K562 (cell line): ENCODE measurements at regions not wholly inside any gene's neighbourhood (a gene's known extent, or its start where the extent isn't known, plus 50 kb on each side); places are given as distances from the start of the nearest gene placed in this dataset.

Source experiments
- CREB1 ChIP-seq, 2 experiments: sonication (generic) in 1 of 2; formaldehyde crosslinking in 1 of 2; IDR thresholded peaks; 2 replicates each; pipeline versions ENCODE4 v1.6.1 to v1.8.0; 2012 to 2022; ENCODE audit warnings: inconsistent platforms in 1 of 2, mild to moderate bottlenecking in 1 of 2, missing genetic modification reagents in 1 of 2, moderate library complexity in 1 of 2
- CTCF ChIP-seq, 3 experiments: IDR thresholded peaks in 2 of 3; conservative IDR thresholded peaks in 1 of 3; 2 replicates each; pipeline ENCODE4 v1.5.1; 2011 to 2012; ENCODE audit warnings: low read length in 3 of 3, mild to moderate bottlenecking in 3 of 3, control low read depth in 2 of 3, improper control_type of control experiment in 1 of 3, inconsistent platforms in 1 of 3, low read depth in 1 of 3, mixed read lengths in 1 of 3, moderate library complexity in 1 of 3; ENCODE audit not compliant: insufficient read depth in 2 of 3
- ERF ChIP-seq: fragments of 450-650 bp; formaldehyde crosslinking; IDR thresholded peaks from 2 replicates; pipeline ENCODE4 v1.4.0; 2020; ENCODE audit warnings: mild to moderate bottlenecking, mixed read lengths
- FOXJ3 ChIP-seq: sonication (generic); formaldehyde crosslinking; IDR thresholded peaks from 2 replicates; pipeline ENCODE4 v1.4.0; 2020; ENCODE audit warnings: mild to moderate bottlenecking, missing genetic modification reagents
- FOXM1 ChIP-seq, 2 experiments: fragments of 450-650 bp in 1 of 2; sonication (generic) in 1 of 2; formaldehyde crosslinking in 1 of 2; IDR thresholded peaks; 2 replicates each; pipeline versions ENCODE4 v1.6.1 to v1.9.0; 2017 to 2022; ENCODE audit warnings: low read depth in 2 of 2, mild to moderate bottlenecking in 2 of 2, missing genetic modification reagents in 1 of 2, moderate library complexity in 1 of 2
- HNRNPLL ChIP-seq: fragments of 200-400 bp; formaldehyde crosslinking; IDR thresholded peaks from 2 replicates; pipeline ENCODE4 v1.6.1; 2017; ENCODE audit warnings: low read length, low read depth, mild to moderate bottlenecking; ENCODE audit not compliant: poor library complexity, severe bottlenecking
- JUND ChIP-seq, 2 experiments: IDR thresholded peaks; 2 replicates in 1 of 2; 3 replicates in 1 of 2; pipeline ENCODE4 v1.6.1; 2011; ENCODE audit warnings: borderline replicate concordance in 2 of 2, low read depth in 2 of 2, low read length in 2 of 2, improper control_type of control experiment in 1 of 2, missing biosample characterization in 1 of 2, missing genetic modification characterization in 1 of 2, missing genetic modification reagents in 1 of 2
- MAFK ChIP-seq: IDR thresholded peaks from 2 replicates; pipeline ENCODE4 v1.6.1; 2011; ENCODE audit warnings: low read length, improper control_type of control experiment
- NFATC3 ChIP-seq: fragments of 450-650 bp; IDR thresholded peaks from 2 replicates; pipeline ENCODE4 v1.6.1; 2017; ENCODE audit warnings: mild to moderate bottlenecking
- POU5F1 ChIP-seq: fragments of 150-350 bp; IDR thresholded peaks from 2 replicates; pipeline ENCODE4 v1.6.1; 2014; ENCODE audit warnings: borderline replicate concordance, low read length, low read depth, mild to moderate bottlenecking; ENCODE audit not compliant: partially characterized antibody
- PTRF ChIP-seq: fragments of 450-650 bp; IDR thresholded peaks from 2 replicates; pipeline ENCODE4 v1.6.1; 2016; ENCODE audit warnings: mild to moderate bottlenecking, missing genetic modification characterization, missing compliant biosample characterization
- REST ChIP-seq, 2 experiments: fragments of 450-650 bp; formaldehyde crosslinking in 1 of 2; IDR thresholded peaks; 2 replicates each; pipeline versions ENCODE4 v1.4.0 to v1.6.1; 2014 to 2020; ENCODE audit warnings: mild to moderate bottlenecking in 2 of 2, borderline replicate concordance in 1 of 2, low read depth in 1 of 2
- ZFPM2 ChIP-seq: fragments of 250-450 bp; sonication (Bioruptor Pico); IDR thresholded peaks from 2 replicates; pipeline ENCODE4 v1.5.1; 2022; ENCODE audit warnings: mild to moderate bottlenecking
- ZNF639 ChIP-seq, 2 experiments: fragments of 200-800 bp in 1 of 2; sonication (Bioruptor generic) in 1 of 2; sonication (generic) in 1 of 2; formaldehyde crosslinking in 1 of 2; IDR thresholded peaks in 1 of 2; conservative IDR thresholded peaks in 1 of 2; 2 replicates each; pipeline versions ENCODE4 v1.5.0 to v1.6.1; 2016 to 2020; ENCODE audit warnings: missing compliant biosample characterization in 1 of 2, missing genetic modification characterization in 1 of 2, missing genetic modification reagents in 1 of 2

GRCh38 chr11:116065986-116066385 lies 561.8 kb upstream of the CADM1 start:
- no peak for TF ChIP-seq MAFK
- TF ChIP-seq ZFPM2 (CRISPR knock-in tag) = no peak
- TF ChIP-seq NFATC3 = no peak
- TF ChIP-seq CTCF (IDR thresholded peaks at IDR 0.05 in 2 of 3, conservative IDR thresholded peaks at IDR 0.05 in 1 of 3; ENCODE audit: insufficient read depth in 2 of 3, low read depth in 1 of 3, low read length in 3 of 3) = no peak
- TF ChIP-seq POU5F1 = no peak
- no peak for TF ChIP-seq PTRF (tag)
- no peak for TF ChIP-seq FOXM1 (IDR thresholded peaks at IDR 0.05; ENCODE audit: low read depth)
- no peak for TF ChIP-seq FOXM1 (CRISPR knock-in tag; IDR thresholded peaks at IDR 0.05; ENCODE audit: low read depth)
- no peak for TF ChIP-seq ZNF639 (CRISPR knock-in tag; conservative IDR thresholded peaks at IDR 0.05 in 1 of 2, IDR thresholded peaks at IDR 0.05 in 1 of 2)
- TF ChIP-seq JUND (IDR thresholded peaks at IDR 0.05; ENCODE audit: borderline replicate concordance, low read depth, low read length) = no peak
- no peak for TF ChIP-seq JUND (tag; IDR thresholded peaks at IDR 0.05; ENCODE audit: borderline replicate concordance, low read depth, low read length)
- no peak for TF ChIP-seq CREB1 (IDR thresholded peaks at IDR 0.05)
- TF ChIP-seq CREB1 (CRISPR knock-in tag; IDR thresholded peaks at IDR 0.05) = no peak
- no peak for TF ChIP-seq REST (IDR thresholded peaks at IDR 0.05; ENCODE audit: borderline replicate concordance)
- no peak for TF ChIP-seq REST (CRISPR knock-in tag; IDR thresholded peaks at IDR 0.05; ENCODE audit: low read depth)
- TF ChIP-seq ERF = no peak
- TF ChIP-seq FOXJ3 (CRISPR knock-in tag) = no peak
- no peak for TF ChIP-seq HNRNPLL
